OCI-LY3 (cell line): ENCODE measurements at regions not wholly inside any gene's neighbourhood (a gene's known extent, or its start where the extent isn't known, plus 50 kb on each side); places are given as distances from the start of the nearest gene placed in this dataset.

ENCODE experiments used
- H2AFZ ChIP-seq: fragments of 200-600, 300-600 bp; shearing (Covaris generic); 2 replicates; pipeline ENCODE4 v1.6.0; 2014; ENCODE audit warnings: antibody characterized with exemption, low read depth, low read length
- H3K27ac ChIP-seq: fragments of 200-600, 300-600 bp; sonication (generic); 2 replicates; pipeline ENCODE4 v1.5.1; 2014; ENCODE audit warnings: mild to moderate bottlenecking, low read length, moderate library complexity, mixed read lengths
- H3K27me3 ChIP-seq: fragments of 200-600, 300-600 bp; sonication (generic); 2 replicates; pipeline ENCODE4 v1.6.1; 2014; ENCODE audit warnings: low read depth, low read length, mixed read lengths
- H3K36me3 ChIP-seq: fragments of 200-600, 300-600 bp; sonication (generic); replicated peaks from 2 replicates; pipeline ENCODE3; 2014; ENCODE audit warnings: low read depth, low read length, mixed read lengths
- H3K4me1 ChIP-seq: fragments of 300-600, 200-600 bp; sonication (generic); 2 replicates; pipeline ENCODE4 v1.6.1; 2014; ENCODE audit warnings: low read length, mixed read lengths
- H3K4me2 ChIP-seq: fragments of 200-600, 300-600 bp; sonication (generic); 2 replicates; pipeline ENCODE4 v1.6.1; 2014; ENCODE audit warnings: low read length, mixed read lengths
- H3K4me3 ChIP-seq: fragments of 300-600, 200-600 bp; sonication (generic); 2 replicates; pipeline ENCODE4 v1.5.1; 2014; ENCODE audit warnings: antibody characterized with exemption, mild to moderate bottlenecking, low read length, moderate library complexity
- H3K79me2 ChIP-seq: fragments of 300-600, 200-600 bp; shearing (Covaris generic); 2 replicates; pipeline ENCODE4 v1.6.1; 2014; ENCODE audit warnings: mild to moderate bottlenecking, low read length, mixed read lengths
- H3K9ac ChIP-seq: fragments of 300-600, 200-600 bp; shearing (Covaris generic); 2 replicates; pipeline ENCODE4 v1.6.0; 2014; ENCODE audit warnings: mild to moderate bottlenecking, low read length, moderate library complexity
- H3K9me3 ChIP-seq: fragments of 200-600, 300-600 bp; shearing (Covaris generic); 2 replicates; pipeline ENCODE4 v1.6.1; 2014; ENCODE audit warnings: low read length, mixed read lengths; ENCODE audit not compliant: insufficient read depth
- H4K20me1 ChIP-seq: fragments of 200-600, 300-600 bp; sonication (generic); 2 replicates; pipeline ENCODE4 v1.6.1; 2016; ENCODE audit warnings: low read length, mixed read lengths; ENCODE audit not compliant: insufficient read depth
- CTCF ChIP-seq: fragments of 200-600, 300-600 bp; sonication (generic); IDR thresholded peaks from 2 replicates; pipeline ENCODE4 v1.5.1; 2014; ENCODE audit warnings: antibody characterized with exemption, low read length, low read depth
- EZH2phosphoT487 ChIP-seq: fragments of 200-600 bp; shearing (Covaris generic); IDR thresholded peaks from 2 replicates; pipeline ENCODE4 v1.6.1; 2018; ENCODE audit warnings: antibody characterized with exemption, mixed run types, low read depth

GRCh38 chr17:6232732-6233101 is 162.5 kb downstream of the WSCD1 start:
- Histone ChIP-seq H3K36me3 (no peaks in the 10 kb centered on the region), H3K4me3 (no peak overlapping the region), H2AFZ (no peak overlapping the region), H3K27ac (no peak overlapping the region), H4K20me1 (no peaks in the 10 kb centered on the region), H3K9me3 (no peaks in the 10 kb centered on the region), H3K9ac (no peak overlapping the region), H3K79me2 (no peaks in the 10 kb centered on the region), H3K27me3 (no peaks in the 10 kb centered on the region), H3K4me1 (no peaks in the 10 kb centered on the region), H3K4me2 (no peak overlapping the region)
- TF ChIP-seq EZH2phosphoT487: no peak
- no peak for TF ChIP-seq CTCF

GRCh38 chr17:6231886-6232731 is 161.9 kb downstream of the WSCD1 start:
- Histone ChIP-seq H3K27me3 (no peaks in the 10 kb centered on the region), H3K9me3 (no peaks in the 10 kb centered on the region), H3K27ac (no peak overlapping the region), H3K36me3 (no peaks in the 10 kb centered on the region), H3K4me1 (no peaks in the 10 kb centered on the region), H3K79me2 (no peaks in the 10 kb centered on the region), H3K4me3 (no peak overlapping the region), H3K4me2 (no peak overlapping the region), H3K9ac (no peak overlapping the region), H4K20me1 (no peaks in the 10 kb centered on the region), H2AFZ (no peak overlapping the region)
- TF ChIP-seq CTCF (no peak), EZH2phosphoT487 (no peak)

GRCh38 chr17:6231465-6231864 is 161.3 kb downstream of the WSCD1 start:
- Histone ChIP-seq H3K79me2 (no peaks in the 10 kb centered on the region), H3K4me2 (no peak overlapping the region), H3K27me3 (no peaks in the 10 kb centered on the region), H3K27ac (no peak overlapping the region), H3K4me1 (no peaks in the 10 kb centered on the region), H4K20me1 (no peaks in the 10 kb centered on the region), H3K4me3 (no peak overlapping the region), H3K36me3 (no peaks in the 10 kb centered on the region), H3K9me3 (no peaks in the 10 kb centered on the region), H3K9ac (no peak overlapping the region), H2AFZ (no peak overlapping the region)
- no peak for TF ChIP-seq CTCF
- TF ChIP-seq EZH2phosphoT487: no peak

- Histone ChIP-seq H3K27me3 (no peaks in the 10 kb centered on the region), H3K9ac (no peak overlapping the region), H4K20me1 (no peaks in the 10 kb centered on the region), H3K36me3 (no peaks in the 10 kb centered on the region), H3K79me2 (no peaks in the 10 kb centered on the region), H2AFZ (no peak overlapping the region), H3K4me1 (no peaks in the 10 kb centered on the region), H3K4me2 (no peak overlapping the region), H3K27ac (no peak overlapping the region), H3K9me3 (no peaks in the 10 kb centered on the region), H3K4me3 (no peak overlapping the region)
- no peak for TF ChIP-seq CTCF
- no peak for TF ChIP-seq EZH2phosphoT487
Measured at GRCh38 chr17:6218333-6218732, 148.2 kb downstream of the WSCD1 start.
